ENCODE measurements at regions not wholly inside any gene's neighbourhood (a gene's known extent, or its start where the extent isn't known, plus 50 kb on each side); places are given as distances from the start of the nearest gene placed in this dataset.

- H4K8ac ChIP-seq (ENCODE audit: low read depth, low read length), result no peak overlapping the region
- no peak for DNase-seq
- H3K9me3 ChIP-seq (ENCODE audit: insufficient read depth, low read depth, low read length), result no peaks in the 10 kb centered on the region
- no peaks in the 10 kb centered on the region for H3K36me3 ChIP-seq (ENCODE audit: control insufficient read depth in 1 of 2, insufficient read depth in 2 of 2, low read length in 2 of 2)
- no peak overlapping the region for H3K9ac ChIP-seq (ENCODE audit: low read length)
- H3K27ac ChIP-seq (ENCODE audit: low read depth, low read length), result no peak overlapping the region
- H3K4me3 ChIP-seq (ENCODE audit: low read depth, low read length), result no peak overlapping the region
- no peak overlapping the region for H2BK12ac ChIP-seq (ENCODE audit: low read length)
- no CpG with 5 or more reads among the region's 3 CpGs for WGBS (ENCODE audit: extremely low coverage, insufficient coverage, insufficient read length)
- no peak overlapping the region for H2AFZ ChIP-seq (ENCODE audit: insufficient read depth, low read length, poor library complexity)
- H3K4ac ChIP-seq (ENCODE audit: low read depth, low read length), result no peak overlapping the region
- no peak overlapping the region for H3K23ac ChIP-seq (ENCODE audit: low read length)
- H4K12ac ChIP-seq (ENCODE audit: low read depth, low read length), result no peak overlapping the region
- no peak overlapping the region for H2BK5ac ChIP-seq (ENCODE audit: low read depth, low read length, poor library complexity)
- H3K27me3 ChIP-seq (ENCODE audit: insufficient read depth, low read length), result no peaks in the 10 kb centered on the region
- H2AK5ac ChIP-seq (ENCODE audit: low read length), result no peak overlapping the region
- no peaks in the 10 kb centered on the region for H3K79me1 ChIP-seq (ENCODE audit: low read length)
- H3K18ac ChIP-seq (ENCODE audit: low read length), result no peak overlapping the region
- no peak overlapping the region for H3K4me2 ChIP-seq (ENCODE audit: low read length)
- H3K79me2 ChIP-seq (ENCODE audit: control insufficient read depth, insufficient read depth, low read length, poor library complexity), result no peaks in the 10 kb centered on the region
- H3K14ac ChIP-seq (ENCODE audit: low read length), result no peak overlapping the region
- H4K91ac ChIP-seq (ENCODE audit: low read depth, low read length), result no peak overlapping the region
- H3K4me1 ChIP-seq (ENCODE audit: control insufficient read depth in 1 of 2, insufficient read depth in 2 of 2, low read length in 2 of 2), result no peaks in the 10 kb centered on the region
- no peak overlapping the region for H2BK120ac ChIP-seq (ENCODE audit: insufficient read depth, low read length, poor library complexity)
These were observed 380.8 kb downstream of the KCTD12 start for GRCh38 chr13:76505437-76505836.

- H3K27me3 ChIP-seq (ENCODE audit: insufficient read depth, low read length), result no peaks in the 10 kb centered on the region
- H2BK5ac ChIP-seq (ENCODE audit: low read depth, low read length, poor library complexity), result no peak overlapping the region
- no peak overlapping the region for H3K9ac ChIP-seq (ENCODE audit: low read length)
- no peak overlapping the region for H2AFZ ChIP-seq (ENCODE audit: insufficient read depth, low read length, poor library complexity)
- no peaks in the 10 kb centered on the region for H3K79me1 ChIP-seq (ENCODE audit: low read length)
- no peak overlapping the region for H4K8ac ChIP-seq (ENCODE audit: low read depth, low read length)
- H3K4me2 ChIP-seq (ENCODE audit: low read length), result no peak overlapping the region
- no peak for DNase-seq
- H3K23ac ChIP-seq (ENCODE audit: low read length), result no peak overlapping the region
- H3K27ac ChIP-seq (ENCODE audit: low read depth, low read length), result no peak overlapping the region
- H2AK5ac ChIP-seq (ENCODE audit: low read length), result no peak overlapping the region
- no peak overlapping the region for H4K91ac ChIP-seq (ENCODE audit: low read depth, low read length)
- no peak overlapping the region for H4K12ac ChIP-seq (ENCODE audit: low read depth, low read length)
- no CpG with 5 or more reads among the region's 5 CpGs for WGBS (ENCODE audit: extremely low coverage, insufficient coverage, insufficient read length)
- no peaks in the 10 kb centered on the region for H3K4me1 ChIP-seq (ENCODE audit: control insufficient read depth in 1 of 2, insufficient read depth in 2 of 2, low read length in 2 of 2)
- no peak overlapping the region for H3K14ac ChIP-seq (ENCODE audit: low read length)
- no peaks in the 10 kb centered on the region for H3K79me2 ChIP-seq (ENCODE audit: control insufficient read depth, insufficient read depth, low read length, poor library complexity)
- H3K4ac ChIP-seq (ENCODE audit: low read depth, low read length), result no peak overlapping the region
- H3K9me3 ChIP-seq (ENCODE audit: insufficient read depth, low read depth, low read length), result no peaks in the 10 kb centered on the region
- no peaks in the 10 kb centered on the region for H3K36me3 ChIP-seq (ENCODE audit: control insufficient read depth in 1 of 2, insufficient read depth in 2 of 2, low read length in 2 of 2)
- no peak overlapping the region for H3K18ac ChIP-seq (ENCODE audit: low read length)
- no peak overlapping the region for H2BK120ac ChIP-seq (ENCODE audit: insufficient read depth, low read length, poor library complexity)
- no peak overlapping the region for H3K4me3 ChIP-seq (ENCODE audit: low read depth, low read length)
- no peak overlapping the region for H2BK12ac ChIP-seq (ENCODE audit: low read length)
These were observed 382.4 kb downstream of the KCTD12 start for GRCh38 chr13:76503766-76504165.

- Histone ChIP-seq H3K18ac (ENCODE audit: low read length) (no peak overlapping the region), H4K12ac (ENCODE audit: low read depth, low read length) (no peak overlapping the region), H3K36me3 (ENCODE audit: control insufficient read depth in 1 of 2, insufficient read depth in 2 of 2, low read length in 2 of 2) (no peaks in the 10 kb centered on the region), H4K8ac (ENCODE audit: low read depth, low read length) (no peak overlapping the region), H3K14ac (ENCODE audit: low read length) (no peak overlapping the region), H3K79me2 (ENCODE audit: control insufficient read depth, insufficient read depth, low read length, poor library complexity) (no peaks in the 10 kb centered on the region), H3K4me3 (ENCODE audit: low read depth, low read length) (no peak overlapping the region), H2BK5ac (ENCODE audit: low read depth, low read length, poor library complexity) (no peak overlapping the region), H3K4ac (ENCODE audit: low read depth, low read length) (no peak overlapping the region), H3K9me3 (ENCODE audit: insufficient read depth, low read depth, low read length) (no peaks in the 10 kb centered on the region), H3K23ac (ENCODE audit: low read length) (no peak overlapping the region), H3K27me3 (ENCODE audit: insufficient read depth, low read length) (no peaks in the 10 kb centered on the region), H3K4me1 (ENCODE audit: control insufficient read depth in 1 of 2, insufficient read depth in 2 of 2, low read length in 2 of 2) (no peaks in the 10 kb centered on the region), H2AFZ (ENCODE audit: insufficient read depth, low read length, poor library complexity) (no peak overlapping the region), H2AK5ac (ENCODE audit: low read length) (no peak overlapping the region), H3K4me2 (ENCODE audit: low read length) (no peak overlapping the region), H3K9ac (ENCODE audit: low read length) (no peak overlapping the region), H3K27ac (ENCODE audit: low read depth, low read length) (no peak overlapping the region), H2BK12ac (ENCODE audit: low read length) (no peak overlapping the region), H3K79me1 (ENCODE audit: low read length) (no peaks in the 10 kb centered on the region), H2BK120ac (ENCODE audit: insufficient read depth, low read length, poor library complexity) (no peak overlapping the region), H4K91ac (ENCODE audit: low read depth, low read length) (no peak overlapping the region)
- no CpG with 5 or more reads among the region's 1 CpG for WGBS (ENCODE audit: extremely low coverage, insufficient coverage, insufficient read length)
- no peak for DNase-seq
These were observed 382.9 kb downstream of the KCTD12 start for GRCh38 chr13:76503291-76503690.

- Histone ChIP-seq H3K23ac (ENCODE audit: low read length) (no peak overlapping the region), H2AK5ac (ENCODE audit: low read length) (no peak overlapping the region), H3K4me3 (ENCODE audit: low read depth, low read length) (no peak overlapping the region), H2BK5ac (ENCODE audit: low read depth, low read length, poor library complexity) (no peak overlapping the region), H3K27me3 (ENCODE audit: insufficient read depth, low read length) (no peaks in the 10 kb centered on the region), H3K79me1 (ENCODE audit: low read length) (no peaks in the 10 kb centered on the region), H3K18ac (ENCODE audit: low read length) (no peak overlapping the region), H3K4me2 (ENCODE audit: low read length) (no peak overlapping the region), H3K4me1 (ENCODE audit: control insufficient read depth in 1 of 2, insufficient read depth in 2 of 2, low read length in 2 of 2) (no peaks in the 10 kb centered on the region), H3K9me3 (ENCODE audit: insufficient read depth, low read depth, low read length) (no peaks in the 10 kb centered on the region), H3K79me2 (ENCODE audit: control insufficient read depth, insufficient read depth, low read length, poor library complexity) (no peaks in the 10 kb centered on the region), H3K9ac (ENCODE audit: low read length) (no peak overlapping the region), H2AFZ (ENCODE audit: insufficient read depth, low read length, poor library complexity) (no peak overlapping the region), H3K36me3 (ENCODE audit: control insufficient read depth in 1 of 2, insufficient read depth in 2 of 2, low read length in 2 of 2) (no peaks in the 10 kb centered on the region), H4K91ac (ENCODE audit: low read depth, low read length) (no peak overlapping the region), H3K27ac (ENCODE audit: low read depth, low read length) (no peak overlapping the region), H4K8ac (ENCODE audit: low read depth, low read length) (no peak overlapping the region), H2BK120ac (ENCODE audit: insufficient read depth, low read length, poor library complexity) (no peak overlapping the region), H3K14ac (ENCODE audit: low read length) (no peak overlapping the region), H3K4ac (ENCODE audit: low read depth, low read length) (no peak overlapping the region), H4K12ac (ENCODE audit: low read depth, low read length) (no peak overlapping the region), H2BK12ac (ENCODE audit: low read length) (no peak overlapping the region)
- WGBS (ENCODE audit: extremely low coverage, insufficient coverage, insufficient read length), result no CpG with 5 or more reads among the region's 3 CpGs
- DNase-seq, result no peak
These were observed 385.3 kb downstream of the KCTD12 start for GRCh38 chr13:76500894-76501293.

Measured in trophoblast cell (in vitro differentiated cells and primary cell).